ENCODE measurements at regions not wholly inside any gene's neighbourhood (a gene's known extent, or its start where the extent isn't known, plus 50 kb on each side); places are given as distances from the start of the nearest gene placed in this dataset.
"Not testable (repeated sequence)": the region's sequence is repeated elsewhere in the genome, so short reads cannot be mapped to it uniquely, and the experiment has no call there.

- DNase-seq (ENCODE audit: low read depth): no peak
- no peak overlapping the region for H3K4me3 ChIP-seq (ENCODE audit: low read depth, low read length)
- no peak for TF ChIP-seq CTCF (IDR thresholded peaks at IDR 0.05; ENCODE audit: insufficient read depth, low read depth, low read length, missing control alignments)
Observed at GRCh38 chr1:148328884-148329283, 154.2 kb downstream of the PPIAL4G start.

- not testable (repeated sequence) for H3K4me3 ChIP-seq (ENCODE audit: low read depth, low read length)
Observed at GRCh38 chr1:148325031-148325430, 158.1 kb downstream of the PPIAL4G start.

GRCh38 chr1:148324465-148324864 is 158.6 kb downstream of the PPIAL4G start:
- not testable (repeated sequence) for H3K4me3 ChIP-seq (ENCODE audit: low read depth, low read length); DNase-seq (ENCODE audit: low read depth)

More at GRCh38 chr1:148325031-148325430, 158.1 kb downstream of the PPIAL4G start:
- DNase-seq (ENCODE audit: low read depth): not testable (repeated sequence)

GRCh38 chr1:148320079-148320478 is 163.0 kb downstream of the PPIAL4G start:
- DNase-seq (ENCODE audit: low read depth): not testable (repeated sequence)

GRCh38 chr1:148318904-148319242 is 164.2 kb downstream of the PPIAL4G start:
- no peak for TF ChIP-seq CTCF (IDR thresholded peaks at IDR 0.05; ENCODE audit: insufficient read depth, low read depth, low read length, missing control alignments)
- peak overlapping the region; percentile 33; the same call in 1 of the 2 replicates for H3K4me3 ChIP-seq (ENCODE audit: low read depth, low read length)
- no peak for DNase-seq (ENCODE audit: low read depth)

More at GRCh38 chr1:148320079-148320478, 163.0 kb downstream of the PPIAL4G start:
- H3K4me3 ChIP-seq (ENCODE audit: low read depth, low read length): not testable (repeated sequence)

- no peak for TF ChIP-seq CTCF (IDR thresholded peaks at IDR 0.05; ENCODE audit: insufficient read depth, low read depth, low read length, missing control alignments)
- DNase-seq (ENCODE audit: low read depth): peak; percentile 76
- H3K4me3 ChIP-seq (ENCODE audit: low read depth, low read length): peak overlapping the region; percentile 33
Observed at GRCh38 chr1:148318123-148318903, 164.8 kb downstream of the PPIAL4G start.

- TF ChIP-seq CTCF (IDR thresholded peaks at IDR 0.05; ENCODE audit: insufficient read depth, low read depth, low read length, missing control alignments): no peak
- H3K4me3 ChIP-seq (ENCODE audit: low read depth, low read length): no peak overlapping the region
- no peak for DNase-seq (ENCODE audit: low read depth)
Observed at GRCh38 chr1:148317288-148317985, 165.4 kb upstream of the NBPF11 start.

GRCh38 chr1:148315071-148315811 is 163.2 kb upstream of the NBPF11 start:
- peak; percentile 44 for DNase-seq (ENCODE audit: low read depth)
- no peak overlapping the region for H3K4me3 ChIP-seq (ENCODE audit: low read depth, low read length)
- no peak for TF ChIP-seq CTCF (IDR thresholded peaks at IDR 0.05; ENCODE audit: insufficient read depth, low read depth, low read length, missing control alignments)
